PC-9 (cell line): ENCODE measurements at regions not wholly inside any gene's neighbourhood (a gene's known extent, or its start where the extent isn't known, plus 50 kb on each side); places are given as distances from the start of the nearest gene placed in this dataset.
A peak's percentile ranks its signal among the peaks of the same experiment; 100 is the strongest.

Experiments used
- BruUV-seq: library from RNA; stranded (reverse); fragments of 400-500 nt; replicated peaks from 2 replicates; lab custom pipeline; 2021; lab: Mats Ljungman, UMichigan
- CTCF ChIA-PET: fragments of 300-600 bp; sonication (Branson Sonifier 250); formaldehyde crosslinking; loops from one replicate; lab custom pipeline; 2022; ENCODE audit warnings: antibody characterized with exemption; lab: Charles Lee
- POLR2A ChIA-PET: fragments of 300-600 bp; sonication (Branson Sonifier 250); formaldehyde crosslinking; loops from one replicate; lab custom pipeline; 2022; ENCODE audit warnings: antibody characterized with exemption; ENCODE audit not compliant: unreplicated experiment; lab: Charles Lee
- DNase-seq, 2 experiments: peaks; one replicate each; pipeline versions ENCODE4 v3.0.0 to v3.0.0-alpha.2; 2015 to 2022; ENCODE audit warnings: mixed read lengths in 1 of 2
- H2AFZ ChIP-seq: fragments of 200-600 bp; sonication (generic); 2 replicates; pipeline ENCODE4 v1.8.1; 2017; ENCODE audit warnings: antibody characterized with exemption
- H3F3A ChIP-seq: fragments of 200-600 bp; sonication (generic); 2 replicates; pipeline ENCODE4 v1.8.1; 2017; ENCODE audit warnings: antibody characterized with exemption, mild to moderate bottlenecking, low read depth; ENCODE audit not compliant: insufficient read depth
- H3K27ac ChIP-seq: fragments of 200-600 bp; sonication (generic); 2 replicates; pipeline ENCODE4 v1.6.1; 2016; ENCODE audit warnings: mixed run types
- H3K27me3 ChIP-seq: fragments of 200-600 bp; sonication (generic); 2 replicates; pipeline ENCODE4 v1.6.1; 2016; ENCODE audit warnings: low read depth, mixed run types; ENCODE audit not compliant: insufficient read depth
- H3K36me3 ChIP-seq: fragments of 200-600 bp; sonication (generic); 2 replicates; pipeline ENCODE4 v1.6.1; 2016; ENCODE audit warnings: low read depth, mixed run types
- H3K4me1 ChIP-seq: fragments of 200-600 bp; sonication (generic); replicated peaks from 2 replicates; pipeline ENCODE4 v1.6.1; 2016; ENCODE audit warnings: mixed run types; ENCODE audit not compliant: insufficient read depth
- H3K4me2 ChIP-seq: fragments of 200-600 bp; sonication (generic); 2 replicates; pipeline ENCODE4 v1.6.1; 2017; ENCODE audit warnings: mixed run types
- H3K4me3 ChIP-seq: fragments of 200-600 bp; sonication (generic); 2 replicates; pipeline ENCODE4 v1.6.1; 2016; ENCODE audit warnings: mixed run types
- H3K79me2 ChIP-seq: fragments of 200-600 bp; sonication (generic); 2 replicates; pipeline ENCODE4 v1.6.1; 2017; ENCODE audit warnings: low read depth, mixed run types
- H3K9me2 ChIP-seq: fragments of 200-600 bp; sonication (generic); 2 replicates; pipeline ENCODE4 v1.8.1; 2017; ENCODE audit warnings: mild to moderate bottlenecking; ENCODE audit not compliant: insufficient read depth
- H3K9me3 ChIP-seq: fragments of 200-600 bp; sonication (generic); 2 replicates; pipeline ENCODE4 v1.8.1; 2016; ENCODE audit warnings: low read depth; ENCODE audit not compliant: insufficient read depth
- H4K20me1 ChIP-seq: fragments of 200-600 bp; sonication (generic); 2 replicates; pipeline ENCODE4 v1.8.1; 2017; ENCODE audit not compliant: insufficient read depth
- CTCF ChIP-seq: fragments of 200-600 bp; sonication (generic); conservative IDR thresholded peaks from 2 replicates; pipeline ENCODE4 v1.6.1; 2017; ENCODE audit warnings: mixed run types, antibody characterized with exemption, mild to moderate bottlenecking, moderate library complexity
- EZH2 ChIP-seq: fragments of 200-600 bp; sonication (generic); IDR thresholded peaks from 2 replicates; pipeline ENCODE4 v1.8.0; 2017; ENCODE audit warnings: antibody characterized with exemption, low read depth
- intact Hi-C: fragments of 100-400 bp; cut with micrococcal nuclease; formaldehyde crosslinking; loops from one replicate; pipeline ENCODE4 v1.10.0; 2022; ENCODE audit not compliant: unreplicated experiment

DNA sequence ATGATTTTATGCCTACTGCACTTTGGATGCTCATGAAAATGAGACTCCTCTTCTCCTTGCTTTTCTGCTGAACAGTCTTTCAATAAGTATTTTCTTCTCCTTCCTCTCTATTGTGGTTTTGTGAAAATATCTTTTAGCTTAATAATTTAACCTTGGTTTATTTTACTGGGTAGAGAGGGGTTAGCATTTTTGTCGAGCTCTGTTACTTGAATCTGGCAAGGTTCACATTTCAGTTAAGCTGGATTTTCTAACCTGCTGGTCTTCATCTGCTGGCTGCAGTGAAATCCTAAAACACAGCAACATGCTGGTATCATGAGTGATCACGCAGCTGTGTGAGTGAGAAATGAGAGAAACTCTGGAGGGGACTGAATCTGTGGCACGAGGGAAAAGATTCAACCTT lies 222.7 kb upstream of the NOX3 start:
- DNase-seq: no peak
- H3K9me2 ChIP-seq: no peaks in the 10 kb centered on the region
- no peaks in the 10 kb centered on the region for H3K27me3 ChIP-seq
- H2AFZ ChIP-seq: peak overlapping the region; percentile 18; the same call in 1 of the 2 replicates
- no peaks in the 10 kb centered on the region for H3K79me2 ChIP-seq
- H3K4me1 ChIP-seq: no peaks in the 10 kb centered on the region
- no peak overlapping the region for H3K4me3 ChIP-seq
- H3F3A ChIP-seq: no peaks in the 10 kb centered on the region
- no TSS peak for BruUV-seq
- ChIA-PET CTCF (no interaction called here), POLR2A (no interaction called here)
- TF ChIP-seq EZH2 (no peak), CTCF (no peak)
- H4K20me1 ChIP-seq: no peaks in the 10 kb centered on the region
- H3K36me3 ChIP-seq: no peaks in the 10 kb centered on the region
- H3K27ac ChIP-seq: no peak overlapping the region
- intact Hi-C loops: no loop called here
- H3K9me3 ChIP-seq: no peaks in the 10 kb centered on the region
- H3K4me2 ChIP-seq: no peak overlapping the region

GRCh38 chr6:155676346-155676745 lies 220.7 kb upstream of the NOX3 start:
- H3K79me2 ChIP-seq: no peaks in the 10 kb centered on the region
- ChIA-PET CTCF (no interaction called here), POLR2A (no interaction called here)
- H3K36me3 ChIP-seq: no peaks in the 10 kb centered on the region
- intact Hi-C loops: no loop called here
- H4K20me1 ChIP-seq: no peaks in the 10 kb centered on the region
- no peak overlapping the region for H3K4me3 ChIP-seq
- no peaks in the 10 kb centered on the region for H3K9me2 ChIP-seq
- no peaks in the 10 kb centered on the region for H3K4me1 ChIP-seq
- no peak overlapping the region for H3K4me2 ChIP-seq
- no peak for DNase-seq
- TF ChIP-seq EZH2: no peak
- TF ChIP-seq CTCF: no peak
- no peaks in the 10 kb centered on the region for H3F3A ChIP-seq
- H3K27ac ChIP-seq: no peak overlapping the region
- H3K27me3 ChIP-seq: no peaks in the 10 kb centered on the region
- peak overlapping the region; percentile 65; the same call in 1 of the 2 replicates for H2AFZ ChIP-seq
- no peaks in the 10 kb centered on the region for H3K9me3 ChIP-seq
- BruUV-seq: no TSS peak

DNA sequence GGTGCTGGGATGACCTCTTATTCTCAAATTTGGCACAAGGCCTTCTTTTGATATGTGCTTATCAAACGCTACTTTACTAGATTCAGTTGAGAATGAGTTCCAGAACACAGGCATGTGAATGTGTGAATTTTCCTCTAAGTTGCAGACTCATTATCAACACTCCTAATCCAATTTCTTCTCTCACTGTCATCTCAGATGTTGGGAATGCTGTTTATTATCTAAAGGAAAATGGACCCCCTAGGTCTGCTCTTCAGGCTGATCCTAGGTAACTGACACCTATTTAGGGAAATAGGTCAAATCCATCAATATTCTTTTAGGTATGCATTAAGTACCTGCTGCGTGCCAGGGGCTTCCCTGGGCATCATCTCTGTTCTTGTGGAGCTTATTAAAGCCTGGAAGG lies 215.0 kb upstream of the NOX3 start:
- H3K9me3 ChIP-seq: no peaks in the 10 kb centered on the region
- no peaks in the 10 kb centered on the region for H3F3A ChIP-seq
- no peak for TF ChIP-seq CTCF
- TF ChIP-seq EZH2: no peak
- POLR2A ChIA-PET: no interaction called here
- H3K4me2 ChIP-seq: no peak overlapping the region
- no peak for DNase-seq
- H3K36me3 ChIP-seq: no peaks in the 10 kb centered on the region
- H3K4me3 ChIP-seq: no peak overlapping the region
- BruUV-seq: no TSS peak
- no peaks in the 10 kb centered on the region for H3K4me1 ChIP-seq
- H3K27me3 ChIP-seq: no peaks in the 10 kb centered on the region
- CTCF ChIA-PET: no interaction called here
- no peaks in the 10 kb centered on the region for H3K79me2 ChIP-seq
- no peaks in the 10 kb centered on the region for H3K9me2 ChIP-seq
- H4K20me1 ChIP-seq: no peaks in the 10 kb centered on the region
- H2AFZ ChIP-seq: no peak overlapping the region
- H3K27ac ChIP-seq: no peak overlapping the region
- intact Hi-C loops: no loop called here
